ENCODE measurements at regions not wholly inside any gene's neighbourhood (a gene's known extent, or its start where the extent isn't known, plus 50 kb on each side); places are given as distances from the start of the nearest gene placed in this dataset.
A peak's percentile ranks its signal among the peaks of the same experiment; 100 is the strongest.

GRCh38 chr13:50319635-50320255 lies 304.5 kb downstream of the KCNRG start:
- DNase-seq (ENCODE audit: low spot score), result no peak

GRCh38 chr13:50320271-50320862 lies 305.1 kb downstream of the KCNRG start:
- DNase-seq (ENCODE audit: low spot score), result no peak

- DNase-seq (ENCODE audit: low spot score), result no peak
These were observed 306.8 kb downstream of the KCNRG start for GRCh38 chr13:50322006-50322405.

- no peak for DNase-seq (ENCODE audit: low spot score)
These were observed 308.3 kb downstream of the KCNRG start for GRCh38 chr13:50323440-50324065.

- DNase-seq (ENCODE audit: low spot score), result no peak
These were observed 311.0 kb downstream of the KCNRG start for GRCh38 chr13:50326271-50326670.

- DNase-seq (ENCODE audit: low spot score), result no peak
These were observed 311.6 kb downstream of the KCNRG start for GRCh38 chr13:50326811-50327210.

- DNase-seq (ENCODE audit: low spot score), result no peak
These were observed 319.0 kb downstream of the KCNRG start for GRCh38 chr13:50334115-50334778.

- no peak for DNase-seq (ENCODE audit: low spot score)
These were observed 319.7 kb downstream of the KCNRG start for GRCh38 chr13:50334944-50335343.

- DNase-seq (ENCODE audit: low spot score), result no peak
These were observed 324.0 kb downstream of the KCNRG start for GRCh38 chr13:50339271-50339670.

- DNase-seq (ENCODE audit: low spot score), result no peak
These were observed 324.9 kb downstream of the KCNRG start for GRCh38 chr13:50340146-50340545.

GRCh38 chr13:50340551-50341287 lies 325.5 kb downstream of the KCNRG start:
- no peak for DNase-seq (ENCODE audit: low spot score)

GRCh38 chr13:50341526-50341925 lies 326.3 kb downstream of the KCNRG start:
- no peak for DNase-seq (ENCODE audit: low spot score)

GRCh38 chr13:50344717-50345116 lies 329.5 kb downstream of the KCNRG start:
- no peak for DNase-seq (ENCODE audit: low spot score)

- DNase-seq (ENCODE audit: low spot score), result no peak
These were observed 330.6 kb downstream of the KCNRG start for GRCh38 chr13:50345804-50346203.

GRCh38 chr13:50348371-50348770 lies 333.1 kb downstream of the KCNRG start:
- DNase-seq (ENCODE audit: low spot score), result no peak

- DNase-seq (ENCODE audit: low spot score), result no peak
These were observed 337.7 kb downstream of the KCNRG start for GRCh38 chr13:50352720-50353480.

- DNase-seq (ENCODE audit: low spot score), result no peak
These were observed 338.6 kb downstream of the KCNRG start for GRCh38 chr13:50353651-50354415.

GRCh38 chr13:50355797-50356196 lies 340.6 kb downstream of the KCNRG start:
- no peak for DNase-seq (ENCODE audit: low spot score)

GRCh38 chr13:50357136-50357535 lies 341.9 kb downstream of the KCNRG start:
- peak; percentile 53 for DNase-seq (ENCODE audit: low spot score)

- peak; percentile 80 for DNase-seq (ENCODE audit: low spot score)
These were observed 342.4 kb downstream of the KCNRG start for GRCh38 chr13:50357586-50358118.

Measured in cerebellar cortex (tissue), 1 donor.